GM12892 (cell line): ENCODE measurements at regions not wholly inside any gene's neighbourhood (a gene's known extent, or its start where the extent isn't known, plus 50 kb on each side); places are given as distances from the start of the nearest gene placed in this dataset.

Experiments
- POLR2A ChIP-seq: IDR thresholded peaks from 2 replicates; pipeline ENCODE4 v1.6.1; 2011; ENCODE audit warnings: low read depth, low read length, control low read depth
- POLR2AphosphoS5 ChIP-seq: IDR thresholded peaks from 2 replicates; pipeline ENCODE4 v1.6.1; 2011; ENCODE audit warnings: low read depth, low read length, control low read depth
- TAF1 ChIP-seq: IDR thresholded peaks from 2 replicates; pipeline ENCODE4 v1.6.1; 2011; ENCODE audit warnings: low read depth, mild to moderate bottlenecking, control low read depth, low read length, borderline replicate concordance

GRCh38 chr14:66114071-66114470 lies 372.1 kb upstream of the CCDC196 start:
- TF ChIP-seq POLR2AphosphoS5, result no peak
- TF ChIP-seq POLR2A, result no peak
- no peak for TF ChIP-seq TAF1
